ENCODE measurements at regions not wholly inside any gene's neighbourhood (a gene's known extent, or its start where the extent isn't known, plus 50 kb on each side); places are given as distances from the start of the nearest gene placed in this dataset.

DNA sequence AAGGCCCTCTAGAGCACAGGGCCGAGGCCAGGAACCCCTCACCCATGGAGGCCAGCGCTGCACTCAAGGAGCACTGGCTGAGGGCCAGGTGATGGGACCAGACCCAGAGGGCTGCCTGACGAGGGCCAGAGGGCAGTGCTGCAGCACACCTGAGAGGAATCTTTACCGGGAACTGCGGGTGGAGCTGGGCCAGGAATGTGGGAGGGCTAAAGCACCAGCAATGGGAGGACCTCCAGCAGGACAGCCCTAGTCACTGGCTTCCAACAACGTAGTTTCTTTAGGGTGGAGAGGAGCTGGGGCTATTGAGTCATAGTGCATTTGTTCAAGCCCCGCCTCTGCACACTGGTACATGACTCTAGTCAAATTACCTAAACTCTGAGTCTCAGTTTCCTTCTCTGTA is 143.4 kb downstream of the TMEM17 start:
- Histone ChIP-seq H3K9me3 (replicated peaks in 1 of 2; ENCODE audit: control insufficient read depth in 1 of 2, insufficient read depth in 1 of 2, low read length in 2 of 2) (peaks cover 0 to 7% of the 10 kb centered on the region in 2 donors), H3K36me3 (replicated peaks in 1 of 2; ENCODE audit: control insufficient read depth in 1 of 2, insufficient read depth in 2 of 2, low read length in 2 of 2) (no peaks in the 10 kb centered on the region), H3K4me2 (replicated peaks; ENCODE audit: extremely low read depth, low read length, poor library complexity, severe bottlenecking) (no peak overlapping the region), H4K20me1 (ENCODE audit: insufficient read depth, low read length) (no peaks in the 10 kb centered on the region), H3K27me3 (ENCODE audit: control insufficient read depth in 2 of 2, insufficient read depth in 2 of 2, low read length in 2 of 2) (no peaks in the 10 kb centered on the region), H2AFZ (ENCODE audit: insufficient read depth, low read depth, low read length, poor library complexity, severe bottlenecking) (no peak overlapping the region), H3K27ac (ENCODE audit: low read depth in 1 of 2, low read length in 2 of 2) (no peak overlapping the region), H3K79me2 (ENCODE audit: insufficient read depth, low read length) (no peaks in the 10 kb centered on the region), H3K4me1 (ENCODE audit: control insufficient read depth in 1 of 2, insufficient read depth in 2 of 2, low read length in 2 of 2) (peaks cover 0 to 2% of the 10 kb centered on the region in 2 donors), H3K9ac (ENCODE audit: insufficient read depth, low read length, poor library complexity, severe bottlenecking) (no peak overlapping the region), H3K4me3 (replicated peaks in 1 of 3; ENCODE audit: low read depth in 2 of 3, low read length in 3 of 3) (no peak overlapping the region)
- H3K4me1 Mint-ChIP-seq = peaks cover 9% of the 10 kb centered on the region
- TF ChIP-seq, protein P1, sequence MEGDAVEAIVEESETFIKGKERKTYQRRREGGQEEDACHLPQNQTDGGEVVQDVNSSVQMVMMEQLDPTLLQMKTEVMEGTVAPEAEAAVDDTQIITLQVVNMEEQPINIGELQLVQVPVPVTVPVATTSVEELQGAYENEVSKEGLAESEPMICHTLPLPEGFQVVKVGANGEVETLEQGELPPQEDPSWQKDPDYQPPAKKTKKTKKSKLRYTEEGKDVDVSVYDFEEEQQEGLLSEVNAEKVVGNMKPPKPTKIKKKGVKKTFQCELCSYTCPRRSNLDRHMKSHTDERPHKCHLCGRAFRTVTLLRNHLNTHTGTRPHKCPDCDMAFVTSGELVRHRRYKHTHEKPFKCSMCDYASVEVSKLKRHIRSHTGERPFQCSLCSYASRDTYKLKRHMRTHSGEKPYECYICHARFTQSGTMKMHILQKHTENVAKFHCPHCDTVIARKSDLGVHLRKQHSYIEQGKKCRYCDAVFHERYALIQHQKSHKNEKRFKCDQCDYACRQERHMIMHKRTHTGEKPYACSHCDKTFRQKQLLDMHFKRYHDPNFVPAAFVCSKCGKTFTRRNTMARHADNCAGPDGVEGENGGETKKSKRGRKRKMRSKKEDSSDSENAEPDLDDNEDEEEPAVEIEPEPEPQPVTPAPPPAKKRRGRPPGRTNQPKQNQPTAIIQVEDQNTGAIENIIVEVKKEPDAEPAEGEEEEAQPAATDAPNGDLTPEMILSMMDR (IDR thresholded peaks at IDR 0.05) = no peak
- no peak overlapping the region for H3K4me3 Mint-ChIP-seq
- 100% methylated on average over 5 of the region's 7 CpGs for WGBS (ENCODE audit: insufficient coverage)
- no peak overlapping the region for H3K27ac Mint-ChIP-seq
- no peaks in the 10 kb centered on the region for H3K36me3 Mint-ChIP-seq
- peaks cover 7 to 8% (median 7%) of the 10 kb centered on the region in 3 donors for H3K27me3 Mint-ChIP-seq (ENCODE audit: low read depth in 3 of 3)
- peaks cover 0 to 10% (median 3%) of the 10 kb centered on the region in 7 donors for H3K9me3 Mint-ChIP-seq
- intact Hi-C loops (cut with micrococcal nuclease) = no loop called here
- no peak for DNase-seq

DNA sequence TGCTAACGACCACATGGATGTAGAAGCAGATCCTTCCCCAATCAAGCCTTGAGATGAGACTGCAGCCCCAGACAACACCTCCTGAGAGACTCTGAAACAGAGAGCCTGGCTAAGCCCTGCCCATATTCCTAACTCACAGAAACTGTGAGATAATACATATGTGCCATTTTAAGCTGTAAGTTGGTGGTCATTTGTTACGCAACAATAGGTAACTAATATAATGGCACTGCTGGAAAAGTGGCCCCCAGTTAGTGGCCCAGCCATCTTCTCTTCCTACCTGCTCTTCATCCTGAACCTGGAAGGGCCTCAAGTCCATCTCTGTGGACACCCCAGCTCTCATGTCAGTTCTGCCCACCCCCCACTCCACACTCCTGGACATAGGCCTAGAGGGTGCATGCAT is 144.0 kb downstream of the TMEM17 start:
- Histone ChIP-seq H3K4me3 (replicated peaks in 1 of 3; ENCODE audit: low read depth in 2 of 3, low read length in 3 of 3) (no peak overlapping the region), H3K9me3 (replicated peaks in 1 of 2; ENCODE audit: control insufficient read depth in 1 of 2, insufficient read depth in 1 of 2, low read length in 2 of 2) (peaks cover 0 to 7% of the 10 kb centered on the region in 2 donors), H3K4me2 (replicated peaks; ENCODE audit: extremely low read depth, low read length, poor library complexity, severe bottlenecking) (no peak overlapping the region), H4K20me1 (ENCODE audit: insufficient read depth, low read length) (no peaks in the 10 kb centered on the region), H3K36me3 (replicated peaks in 1 of 2; ENCODE audit: control insufficient read depth in 1 of 2, insufficient read depth in 2 of 2, low read length in 2 of 2) (no peaks in the 10 kb centered on the region), H3K27ac (ENCODE audit: low read depth in 1 of 2, low read length in 2 of 2) (no peak overlapping the region), H3K9ac (ENCODE audit: insufficient read depth, low read length, poor library complexity, severe bottlenecking) (no peak overlapping the region), H2AFZ (ENCODE audit: insufficient read depth, low read depth, low read length, poor library complexity, severe bottlenecking) (no peak overlapping the region), H3K4me1 (ENCODE audit: control insufficient read depth in 1 of 2, insufficient read depth in 2 of 2, low read length in 2 of 2) (peaks cover 0 to 2% of the 10 kb centered on the region in 2 donors), H3K79me2 (ENCODE audit: insufficient read depth, low read length) (no peaks in the 10 kb centered on the region), H3K27me3 (ENCODE audit: control insufficient read depth in 2 of 2, insufficient read depth in 2 of 2, low read length in 2 of 2) (no peaks in the 10 kb centered on the region)
- H3K27ac Mint-ChIP-seq = no peak overlapping the region
- peaks cover 0 to 10% (median 3%) of the 10 kb centered on the region in 7 donors for H3K9me3 Mint-ChIP-seq
- no peak overlapping the region for H3K4me3 Mint-ChIP-seq
- intact Hi-C loops (cut with micrococcal nuclease) = no loop called here
- H3K4me1 Mint-ChIP-seq = peaks cover 9% of the 10 kb centered on the region
- 100% methylated on average over 1 of the region's 2 CpGs for whole genome bisulfite sequencing (ENCODE audit: insufficient coverage)
- H3K36me3 Mint-ChIP-seq = no peaks in the 10 kb centered on the region
- TF ChIP-seq, protein P1 (IDR thresholded peaks at IDR 0.05) = no peak
- DNase-seq = no peak
- H3K27me3 Mint-ChIP-seq (ENCODE audit: low read depth in 3 of 3) = peaks cover 7 to 8% (median 7%) of the 10 kb centered on the region in 3 donors

Measured in CD14-positive monocyte (primary cell).